BLaER1 treated with 17β-estradiol and CSF1 and Interleukin-3, amounts not matched to agents 10 nM and 100 nM (cell line): ENCODE measurements at regions not wholly inside any gene's neighbourhood (a gene's known extent, or its start where the extent isn't known, plus 50 kb on each side); places are given as distances from the start of the nearest gene placed in this dataset.
"Not testable (repeated sequence)": the region's sequence is repeated elsewhere in the genome, so short reads cannot be mapped to it uniquely, and the experiment has no call there.

ENCODE experiments used
- H3K27ac ChIP-seq, 11 experiments: shearing (Covaris generic); formaldehyde crosslinking; 2 replicates each; pipeline ENCODE4 v1.8.1; 2022
- H3K27me3 ChIP-seq, 11 experiments: shearing (Covaris generic); formaldehyde crosslinking; 2 replicates each; pipeline ENCODE4 v1.8.1; 2022
- H3K36me3 ChIP-seq, 11 experiments: shearing (Covaris generic); formaldehyde crosslinking; 2 replicates each; pipeline ENCODE4 v1.8.1; 2022
- H3K4me1 ChIP-seq, 10 experiments: shearing (Covaris generic); formaldehyde crosslinking; 2 replicates each; pipeline ENCODE4 v1.8.1; 2022
- H3K4me2 ChIP-seq, 11 experiments: shearing (Covaris generic); formaldehyde crosslinking; 2 replicates each; pipeline ENCODE4 v1.8.1; 2022
- H3K4me3 ChIP-seq, 10 experiments: shearing (Covaris generic); formaldehyde crosslinking; 2 replicates each; pipeline ENCODE4 v1.8.1; 2022
- H3K9ac ChIP-seq, 11 experiments: shearing (Covaris generic); formaldehyde crosslinking; 2 replicates each; pipeline ENCODE4 v1.8.1; 2022
- H3K9me3 ChIP-seq, 11 experiments: shearing (Covaris generic); formaldehyde crosslinking; replicated peaks in 1 of 11; 2 replicates each; pipeline ENCODE4 v1.8.1; 2022
- H4K20me1 ChIP-seq, 11 experiments: shearing (Covaris generic); formaldehyde crosslinking; 2 replicates each; pipeline ENCODE4 v1.8.1; 2022
- Cebpa-rat ChIP-seq, 11 experiments: shearing (Covaris generic); IDR thresholded peaks; 2 replicates each; pipeline ENCODE4 v1.8.1; 2022

DNA sequence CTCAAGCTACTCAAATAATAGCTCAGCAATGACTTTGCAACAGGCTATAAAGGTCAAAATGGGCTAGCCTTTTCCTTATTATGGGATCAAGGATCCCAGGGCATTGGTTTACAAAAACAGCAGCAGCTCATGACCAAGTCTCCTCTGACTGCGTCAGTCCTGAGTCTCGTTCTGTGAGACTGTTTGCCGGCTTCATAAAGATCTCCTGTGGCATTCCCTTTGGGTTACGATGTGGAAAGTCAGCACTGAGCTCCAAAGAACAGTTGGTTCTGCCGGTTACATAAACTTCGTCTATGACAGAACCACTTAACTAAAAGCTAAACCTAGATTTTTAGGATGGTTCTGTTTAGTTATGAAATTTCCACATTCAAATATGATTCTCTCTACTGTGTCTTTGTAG is 674.9 kb downstream of the ZEB2 start:
- no peaks in the 10 kb centered on the region for H4K20me1 ChIP-seq
- no peak overlapping the region for H3K9ac ChIP-seq
- H3K9me3 ChIP-seq, result no peaks in the 10 kb centered on the region
- H3K4me1 ChIP-seq, result no peaks in the 10 kb centered on the region
- TF ChIP-seq Cebpa-rat (IDR thresholded peaks at IDR 0.05), result no peak
- no peak overlapping the region for H3K4me2 ChIP-seq
- H3K36me3 ChIP-seq, result no peaks in the 10 kb centered on the region
- H3K4me3 ChIP-seq, result no peak overlapping the region
- no peak overlapping the region for H3K27ac ChIP-seq
- H3K27me3 ChIP-seq, result no peaks in the 10 kb centered on the region

DNA sequence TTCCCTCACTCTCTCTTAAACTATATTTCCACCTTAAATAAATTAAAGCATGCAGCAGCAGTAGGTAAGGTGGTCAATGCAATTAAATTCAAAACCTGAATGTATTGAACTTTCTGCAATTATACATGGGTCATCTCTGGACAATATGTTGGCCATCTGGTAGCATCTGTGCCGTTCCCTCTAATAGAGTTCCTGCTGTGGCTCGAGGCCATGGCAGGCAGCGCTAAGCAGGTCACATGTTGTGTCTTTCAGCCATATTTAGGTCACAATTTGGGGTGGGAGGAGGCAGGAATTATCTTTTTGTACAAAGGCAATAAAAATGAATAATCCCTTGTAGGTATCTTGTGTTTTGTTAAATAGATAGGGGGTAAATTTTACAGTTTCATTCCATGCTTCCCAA is 676.2 kb downstream of the ZEB2 start:
- no peak overlapping the region for H3K4me2 ChIP-seq
- H3K27me3 ChIP-seq, result no peaks in the 10 kb centered on the region
- TF ChIP-seq Cebpa-rat (IDR thresholded peaks at IDR 0.05), result no peak

DNA sequence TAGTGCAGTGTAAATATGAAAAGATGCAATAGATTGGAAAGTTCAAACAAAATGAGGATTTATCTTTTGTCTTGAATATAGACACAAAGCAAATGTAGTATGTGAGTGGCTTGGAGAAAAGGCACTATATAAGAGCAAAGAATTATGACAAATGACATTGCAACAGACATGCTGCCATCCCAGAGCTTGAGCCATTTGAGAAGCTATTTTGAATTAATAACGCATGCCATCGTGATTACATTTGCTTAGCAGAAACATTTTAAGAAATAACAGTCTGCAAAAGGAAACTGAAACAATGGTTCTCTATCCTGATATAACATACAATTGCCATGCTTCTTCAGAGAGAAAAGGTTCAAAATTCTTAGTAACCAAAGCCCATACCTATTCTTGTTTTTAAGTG is 677.1 kb downstream of the ZEB2 start:
- Histone ChIP-seq H3K9ac (no peak overlapping the region), H3K4me1 (no peaks in the 10 kb centered on the region), H3K4me2 (no peak overlapping the region), H3K27ac (no peak overlapping the region), H4K20me1 (no peaks in the 10 kb centered on the region), H3K9me3 (no peaks in the 10 kb centered on the region), H3K4me3 (no peak overlapping the region), H3K27me3 (no peaks in the 10 kb centered on the region), H3K36me3 (no peaks in the 10 kb centered on the region)
- no peak for TF ChIP-seq Cebpa-rat (IDR thresholded peaks at IDR 0.05)

More for the DNA sequence above, 676.2 kb downstream of the ZEB2 start:
- no peak overlapping the region for H3K9ac ChIP-seq
- no peaks in the 10 kb centered on the region for H3K4me1 ChIP-seq
- no peak overlapping the region for H3K27ac ChIP-seq
- no peaks in the 10 kb centered on the region for H3K9me3 ChIP-seq
- H3K36me3 ChIP-seq, result no peaks in the 10 kb centered on the region
- H4K20me1 ChIP-seq, result no peaks in the 10 kb centered on the region
- H3K4me3 ChIP-seq, result no peak overlapping the region

DNA sequence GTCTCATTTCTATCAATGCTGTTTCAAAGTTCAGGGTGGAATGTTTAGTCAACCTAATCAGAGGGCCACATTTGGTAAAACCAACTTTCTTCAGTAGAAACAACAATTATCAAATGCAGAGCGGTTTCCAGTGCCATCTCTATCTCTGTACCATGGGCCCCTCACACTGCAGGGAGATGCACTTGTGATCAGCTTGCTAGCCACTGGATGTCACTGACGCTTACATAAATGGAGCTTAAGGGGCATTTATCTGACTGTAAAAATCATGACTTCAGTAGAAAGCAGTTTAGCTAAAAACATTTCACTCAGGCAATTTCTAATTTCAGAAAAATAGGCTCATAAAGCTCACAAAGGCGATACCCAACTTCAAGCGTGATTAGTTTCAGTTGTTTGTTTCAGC is 678.0 kb downstream of the ZEB2 start:
- no peaks in the 10 kb centered on the region for H3K27me3 ChIP-seq
- no peaks in the 10 kb centered on the region for H3K9me3 ChIP-seq
- H3K4me2 ChIP-seq, result no peak overlapping the region
- no peaks in the 10 kb centered on the region for H3K36me3 ChIP-seq
- no peak for TF ChIP-seq Cebpa-rat (IDR thresholded peaks at IDR 0.05)
- H3K4me3 ChIP-seq, result no peak overlapping the region
- no peaks in the 10 kb centered on the region for H4K20me1 ChIP-seq
- no peaks in the 10 kb centered on the region for H3K4me1 ChIP-seq
- no peak overlapping the region for H3K27ac ChIP-seq
- H3K9ac ChIP-seq, result no peak overlapping the region

DNA sequence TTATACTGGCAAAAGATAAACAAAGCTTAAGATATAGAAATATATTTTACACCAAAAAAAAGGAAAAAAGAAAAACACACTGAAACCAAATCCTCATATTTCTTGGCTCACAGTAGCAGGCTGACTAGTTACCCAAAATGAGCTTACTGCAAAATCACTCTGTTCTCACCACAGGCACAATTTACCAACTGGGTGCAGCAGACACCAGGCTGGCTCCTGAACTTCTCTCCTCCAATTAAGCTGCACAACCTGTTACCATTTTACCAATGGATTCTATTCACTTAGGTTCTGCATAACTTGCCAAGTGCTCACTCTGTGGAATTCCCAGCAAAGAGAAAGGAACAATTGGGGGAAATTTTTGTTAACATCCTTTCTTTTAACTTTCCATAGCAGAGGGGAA is 679.3 kb downstream of the ZEB2 start:
- no peak overlapping the region for H3K4me2 ChIP-seq
- no peak for TF ChIP-seq Cebpa-rat (IDR thresholded peaks at IDR 0.05)

DNA sequence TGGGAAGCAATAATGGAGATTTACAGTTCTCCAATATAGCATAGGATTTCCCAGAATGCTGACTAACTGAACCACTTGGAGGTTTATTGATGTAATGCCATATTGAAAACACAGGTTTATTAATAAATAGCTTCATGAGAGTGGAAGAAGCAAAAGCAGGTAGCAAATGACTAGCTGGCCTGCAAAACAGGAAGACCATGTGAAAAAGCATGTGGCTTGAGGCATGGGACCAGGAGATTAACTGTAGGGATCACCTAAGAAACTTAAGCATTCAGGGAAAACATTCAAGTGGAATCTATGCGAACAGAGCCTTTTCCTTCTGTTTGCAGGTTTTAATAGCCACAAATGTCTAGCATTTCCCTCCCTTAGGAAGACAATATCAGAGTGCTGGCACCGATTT is 679.7 kb downstream of the ZEB2 start:
- H3K4me2 ChIP-seq, result no peak overlapping the region
- H4K20me1 ChIP-seq, result no peaks in the 10 kb centered on the region
- TF ChIP-seq Cebpa-rat (IDR thresholded peaks at IDR 0.05), result no peak
- H3K9me3 ChIP-seq, result no peaks in the 10 kb centered on the region
- no peak overlapping the region for H3K27ac ChIP-seq
- H3K27me3 ChIP-seq, result no peaks in the 10 kb centered on the region
- no peak overlapping the region for H3K4me3 ChIP-seq
- H3K36me3 ChIP-seq, result no peaks in the 10 kb centered on the region
- H3K9ac ChIP-seq, result no peak overlapping the region
- H3K4me1 ChIP-seq, result no peaks in the 10 kb centered on the region

More for the DNA sequence above, 679.3 kb downstream of the ZEB2 start:
- Histone ChIP-seq H3K9ac (no peak overlapping the region), H4K20me1 (no peaks in the 10 kb centered on the region), H3K27me3 (no peaks in the 10 kb centered on the region), H3K27ac (no peak overlapping the region), H3K36me3 (no peaks in the 10 kb centered on the region), H3K9me3 (no peaks in the 10 kb centered on the region), H3K4me3 (no peak overlapping the region), H3K4me1 (no peaks in the 10 kb centered on the region)

DNA sequence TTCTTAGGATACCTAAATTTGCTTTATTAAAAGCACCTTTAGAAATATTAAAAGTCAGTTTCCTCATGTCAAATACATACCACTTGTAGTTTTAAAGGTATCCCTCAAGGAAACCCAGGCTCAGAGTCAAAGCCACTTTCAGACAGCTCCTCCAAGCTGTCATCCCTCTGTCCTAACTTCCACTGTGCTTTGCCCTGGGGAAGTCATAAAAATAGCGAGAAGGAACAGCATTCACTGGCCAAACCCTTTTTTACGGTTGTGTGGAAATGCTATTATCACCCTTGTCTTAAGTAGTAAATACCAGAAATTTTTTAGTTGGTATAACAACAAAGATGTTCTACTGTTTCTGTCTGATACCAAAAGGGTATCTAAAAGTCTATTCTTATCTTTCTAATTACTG is 680.5 kb downstream of the ZEB2 start:
- Histone ChIP-seq H3K4me3 (no peak overlapping the region), H4K20me1 (no peaks in the 10 kb centered on the region), H3K9ac (no peak overlapping the region), H3K36me3 (no peaks in the 10 kb centered on the region), H3K27me3 (no peaks in the 10 kb centered on the region), H3K27ac (no peak overlapping the region), H3K9me3 (no peaks in the 10 kb centered on the region), H3K4me2 (no peak overlapping the region), H3K4me1 (no peaks in the 10 kb centered on the region)
- no peak for TF ChIP-seq Cebpa-rat (IDR thresholded peaks at IDR 0.05)

DNA sequence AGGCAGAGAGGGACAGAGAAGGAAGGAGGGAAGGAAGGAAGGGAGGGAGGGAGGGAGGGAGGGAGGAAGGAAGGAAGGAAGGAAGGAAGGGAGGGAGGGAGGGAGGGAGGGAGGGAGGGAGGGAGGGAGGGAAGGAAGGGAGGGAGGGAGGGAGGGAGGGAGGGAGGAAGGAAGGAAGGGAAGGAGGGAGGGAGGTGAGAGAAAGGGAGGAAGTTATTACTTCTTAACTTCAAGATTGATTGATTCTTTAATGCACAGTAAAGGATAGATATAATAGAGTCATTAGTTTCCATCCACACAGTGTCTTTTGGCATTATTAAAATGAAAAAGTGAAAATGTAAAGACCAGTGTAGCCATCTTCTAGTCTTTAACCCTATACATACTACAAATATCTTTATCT is 682.9 kb downstream of the ZEB2 start:
- H3K36me3 ChIP-seq, H3K9ac ChIP-seq, H3K27ac ChIP-seq, H3K9me3 ChIP-seq, H3K27me3 ChIP-seq, H3K4me3 ChIP-seq, H3K4me1 ChIP-seq, H3K4me2 ChIP-seq, H4K20me1 ChIP-seq: not testable (repeated sequence)

DNA sequence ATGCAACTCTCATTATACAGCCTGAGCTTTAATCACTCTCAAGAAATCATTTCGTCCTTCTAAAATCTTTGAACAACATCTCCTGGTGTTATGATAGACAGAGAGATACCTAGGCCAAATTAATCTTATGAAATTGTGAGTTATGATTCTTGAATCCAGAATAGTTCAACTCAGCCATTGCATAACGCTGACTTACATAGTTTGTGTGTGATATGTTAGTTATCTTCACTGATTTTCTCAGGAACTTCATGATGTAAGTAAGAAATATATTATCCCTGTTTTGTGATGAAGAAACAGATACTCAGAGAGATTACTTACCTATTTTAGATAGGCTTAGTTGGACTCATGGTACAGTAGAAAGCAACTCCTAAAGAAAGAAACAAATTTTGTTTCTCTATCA is 684.4 kb downstream of the ZEB2 start:
- no peak for TF ChIP-seq Cebpa-rat (IDR thresholded peaks at IDR 0.05)
- Histone ChIP-seq H3K36me3 (no peaks in the 10 kb centered on the region), H3K27ac (no peak overlapping the region), H4K20me1 (no peaks in the 10 kb centered on the region), H3K4me3 (no peak overlapping the region), H3K9me3 (no peaks in the 10 kb centered on the region), H3K9ac (no peak overlapping the region), H3K4me1 (no peaks in the 10 kb centered on the region), H3K4me2 (no peak overlapping the region), H3K27me3 (no peaks in the 10 kb centered on the region)

DNA sequence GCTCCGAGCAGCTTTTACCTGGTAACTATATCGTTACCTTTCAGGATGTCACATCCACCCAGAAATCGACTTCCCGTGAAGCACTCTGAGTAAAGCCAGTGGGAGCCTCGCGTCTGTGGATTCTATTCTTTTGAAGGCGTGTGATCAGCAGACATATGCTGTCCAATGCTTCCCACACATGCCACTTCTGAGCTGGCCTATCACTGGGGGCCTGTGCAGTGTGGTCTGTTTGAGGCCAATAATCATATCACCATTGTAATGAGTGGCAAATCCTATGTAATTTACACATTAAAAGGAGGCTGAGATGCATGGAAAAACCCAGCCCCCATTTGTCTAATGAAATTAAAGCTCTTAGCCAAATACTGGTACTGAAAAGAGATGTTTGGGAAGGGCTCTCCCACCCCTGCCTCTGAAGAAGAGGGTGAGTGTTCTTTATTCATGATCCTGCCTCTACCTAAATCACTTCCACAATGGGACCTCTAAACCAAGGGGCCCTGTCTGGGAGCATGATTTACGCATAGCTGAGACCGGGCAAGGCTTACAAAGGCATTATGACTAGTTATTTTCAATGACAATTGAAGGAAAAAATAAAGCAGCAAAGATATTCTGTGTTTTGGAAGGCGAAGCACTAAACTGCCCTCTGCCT is 686.8 kb downstream of the ZEB2 start:
- Histone ChIP-seq H3K36me3 (no peaks in the 10 kb centered on the region), H3K4me3 (no peak overlapping the region), H3K9ac (no peak overlapping the region), H4K20me1 (no peaks in the 10 kb centered on the region), H3K9me3 (no peaks in the 10 kb centered on the region), H3K27me3 (no peaks in the 10 kb centered on the region), H3K27ac (no peak overlapping the region), H3K4me1 (no peaks in the 10 kb centered on the region), H3K4me2 (no peak overlapping the region)
- no peak for TF ChIP-seq Cebpa-rat (IDR thresholded peaks at IDR 0.05)
